Activated T-cell treated with anti-CD3 and anti-CD28 coated beads, Interleukin-2, amount 50 U/mL, for 1 hour (primary cell): ENCODE measurements at regions not wholly inside any gene's neighbourhood (a gene's known extent, or its start where the extent isn't known, plus 50 kb on each side); places are given as distances from the start of the nearest gene placed in this dataset.
"Not testable (repeated sequence)": the region's sequence is repeated elsewhere in the genome, so short reads cannot be mapped to it uniquely, and the experiment has no call there.

Source experiments
- DNase-seq: peaks from one replicate; pipeline ENCODE4 v3.0.0-alpha.2; 2020

GRCh38 chr5:118365718-118366117, 622.6 kb downstream of the DTWD2 start:
- no peak for DNase-seq

GRCh38 chr5:118354797-118355196, 633.5 kb downstream of the DTWD2 start:
- DNase-seq: no peak

- no peak for DNase-seq
Observed at GRCh38 chr5:118353970-118354369, 634.4 kb downstream of the DTWD2 start.

GRCh38 chr5:118336468-118336867, 651.9 kb downstream of the DTWD2 start:
- no peak for DNase-seq

- no peak for DNase-seq
Observed at GRCh38 chr5:118327389-118327788, 661.0 kb downstream of the DTWD2 start.

GRCh38 chr5:118326481-118327045, 661.8 kb downstream of the DTWD2 start:
- no peak for DNase-seq

GRCh38 chr5:118325931-118326330, 662.4 kb downstream of the DTWD2 start:
- no peak for DNase-seq

GRCh38 chr5:118323723-118324122, 664.6 kb downstream of the DTWD2 start:
- DNase-seq: not testable (repeated sequence)

- DNase-seq: no peak
Observed at GRCh38 chr5:118321081-118321480, 667.3 kb downstream of the DTWD2 start.

- DNase-seq: no peak
Observed at GRCh38 chr5:118320121-118320520, 668.2 kb downstream of the DTWD2 start.

GRCh38 chr5:118314931-118315330, 673.4 kb downstream of the DTWD2 start:
- no peak for DNase-seq

- DNase-seq: no peak
Observed at GRCh38 chr5:118311103-118311819, 677.1 kb downstream of the DTWD2 start.

GRCh38 chr5:118310401-118310800, 677.9 kb downstream of the DTWD2 start:
- DNase-seq: no peak

GRCh38 chr5:118303296-118303695, 685.1 kb downstream of the DTWD2 start:
- DNase-seq: no peak

- DNase-seq: no peak
Observed at GRCh38 chr5:118302786-118303185, 685.6 kb downstream of the DTWD2 start.

GRCh38 chr5:118301696-118302095, 686.7 kb downstream of the DTWD2 start:
- no peak for DNase-seq

GRCh38 chr5:118295045-118295444, 693.3 kb downstream of the DTWD2 start:
- no peak for DNase-seq

GRCh38 chr5:118293378-118293777, 695.0 kb downstream of the DTWD2 start:
- no peak for DNase-seq

- no peak for DNase-seq
Observed at GRCh38 chr5:118290204-118290603, 698.1 kb downstream of the DTWD2 start.

- DNase-seq: not testable (repeated sequence)
Observed at GRCh38 chr5:118284230-118284629, 704.1 kb downstream of the DTWD2 start.

- not testable (repeated sequence) for DNase-seq
Observed at GRCh38 chr5:118282480-118283038, 705.8 kb downstream of the DTWD2 start.

GRCh38 chr5:118279540-118280294, 708.6 kb downstream of the DTWD2 start:
- no peak for DNase-seq

- DNase-seq: no peak
Observed at GRCh38 chr5:118270526-118270925, 717.8 kb downstream of the DTWD2 start.

- no peak for DNase-seq
Observed at GRCh38 chr5:118258223-118258622, 730.1 kb downstream of the DTWD2 start.
